Stomach (tissue), 4 donors: ENCODE measurements at regions not wholly inside any gene's neighbourhood (a gene's known extent, or its start where the extent isn't known, plus 50 kb on each side); places are given as distances from the start of the nearest gene placed in this dataset.

ENCODE experiments used
- CTCF ChIP-seq, 7 experiments: fragments of 450-650 bp in 4 of 7; fragments of 200-600 bp in 3 of 7; sonication (generic) in 3 of 7; IDR thresholded peaks; one replicate each; pipeline ENCODE4 v1.5.1; 2016 to 2019; ENCODE audit warnings: antibody characterized with exemption in 7 of 7, control low read depth in 2 of 7, mild to moderate bottlenecking in 1 of 7
- EP300 ChIP-seq: sonication (generic); formaldehyde crosslinking; IDR thresholded peaks from one replicate; pipeline ENCODE4 v1.6.1; 2017; ENCODE audit warnings: antibody characterized with exemption
- POLR2A ChIP-seq, 4 donors: fragments of 450-650 bp; IDR thresholded peaks; one replicate each; pipeline ENCODE4 v1.6.1; 2016; ENCODE audit warnings: antibody characterized with exemption in 4 of 4, control low read depth in 2 of 4, mild to moderate bottlenecking in 1 of 4, moderate library complexity in 1 of 4
- POLR2AphosphoS5 ChIP-seq, 3 donors: sonication (generic); formaldehyde crosslinking; IDR thresholded peaks; one replicate each; pipeline ENCODE4 v1.6.1; 2016; ENCODE audit warnings: antibody characterized with exemption in 3 of 3

GRCh38 chr3:106848099-106848498 lies 529.1 kb upstream of the CCDC54 start:
- TF ChIP-seq POLR2AphosphoS5 (IDR thresholded peaks at IDR 0.05) (no peak), CTCF (IDR thresholded peaks at IDR 0.05) (no peak), POLR2A (IDR thresholded peaks at IDR 0.05) (no peak), EP300 (no peak)
